ENCODE measurements at regions not wholly inside any gene's neighbourhood (a gene's known extent, or its start where the extent isn't known, plus 50 kb on each side); places are given as distances from the start of the nearest gene placed in this dataset.

- ChIA-PET CTCF (ENCODE audit: low intra/inter-chr PET ratio, low total read pairs) (no interaction called here), POLR2A (no interaction called here)
- H3K4me3 ChIP-seq (replicated peaks in 1 of 3; ENCODE audit: insufficient read depth in 1 of 3, low read depth in 2 of 3, low read length in 3 of 3), result no peak overlapping the region
- no peaks in the 10 kb centered on the region for H3K36me3 ChIP-seq (replicated peaks in 1 of 2; ENCODE audit: control insufficient read depth in 1 of 2, insufficient read depth in 2 of 2, low read length in 2 of 2)
- WGBS (ENCODE audit: low lambda C conversion rate), result 41% methylated on average over 2 of the region's 2 CpGs
- no peak overlapping the region for H3K4me2 ChIP-seq (ENCODE audit: low read depth, low read length)
- H3K27ac ChIP-seq (ENCODE audit: extremely low read length, insufficient read depth, low read length), result no peak overlapping the region
- TF ChIP-seq FOXK2 (IDR thresholded peaks at IDR 0.05), result no peak
- TF ChIP-seq KAT8 (CRISPR knock-in tag; IDR thresholded peaks at IDR 0.05), result no peak
- TF ChIP-seq CEBPB (IDR thresholded peaks at IDR 0.05; ENCODE audit: borderline replicate concordance, low read depth, low read length), result 0 out of 2 replicates have a peak, but pooled peaks have one; percentile 16
- no peaks in the 10 kb centered on the region for H4K20me1 ChIP-seq (ENCODE audit: insufficient read depth, low read length)
- in situ Hi-C loops (cut with HindIII; ENCODE audit: extremely low pct_ligation_motif_present, low pct_unique_long_range_greater_than_20kb) (no loop called here), intact Hi-C loops (cut with micrococcal nuclease; ENCODE audit: unreplicated experiment) (no loop called here)
- no peaks in the 10 kb centered on the region; a peak in 1 of 5 replicates for H3K27me3 ChIP-seq (ENCODE audit: control insufficient read depth in 1 of 2, insufficient read depth in 2 of 2, low read length in 2 of 2)
- FAIRE-seq (no peak), DNase-seq (ENCODE audit: low spot score) (no peak), ATAC-seq (no peak)
- no peaks in the 10 kb centered on the region for H3K4me1 ChIP-seq (ENCODE audit: insufficient read depth, low read length)
- BruUV-seq (replicated peaks), result no TSS peak
- no peak overlapping the region for H3K9ac ChIP-seq (ENCODE audit: insufficient read depth, low read depth, low read length)
- peaks cover 62% of the 10 kb centered on the region for H3K9me3 ChIP-seq (ENCODE audit: low read length)
- H3K79me2 ChIP-seq (ENCODE audit: insufficient read depth, low read length), result no peaks in the 10 kb centered on the region
- H2AFZ ChIP-seq (ENCODE audit: low read length), result no peak overlapping the region
These were observed 1221.6 kb downstream of the MAT2B start for GRCh38 chr5:164727012-164727411.

DNA sequence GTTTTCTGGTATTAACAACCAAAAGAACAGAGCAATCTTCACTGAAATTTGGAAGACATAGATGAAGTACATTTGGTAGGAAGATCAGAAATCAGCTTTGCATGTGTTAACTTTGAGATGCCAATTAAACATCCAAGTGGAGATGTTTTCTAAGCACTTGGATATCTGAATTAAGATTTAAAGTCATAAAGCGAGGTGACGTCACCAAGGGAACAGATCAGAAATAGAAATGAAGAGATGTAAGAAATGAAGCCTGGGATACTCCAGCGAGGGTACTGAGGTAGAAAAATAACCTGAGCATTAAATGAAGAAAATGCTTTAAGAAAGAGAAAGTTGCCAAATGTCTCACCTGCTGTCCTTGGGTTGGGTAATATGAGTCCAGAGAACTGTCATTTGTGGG lies 1223.3 kb downstream of the MAT2B start:
- in situ Hi-C loops (cut with HindIII; ENCODE audit: extremely low pct_ligation_motif_present, low pct_unique_long_range_greater_than_20kb), result no loop called here

More for the DNA sequence above, 1223.3 kb downstream of the MAT2B start:
- ATAC-seq (no peak), FAIRE-seq (no peak), DNase-seq (ENCODE audit: low spot score) (no peak)
- no peaks in the 10 kb centered on the region for H3K79me2 ChIP-seq (ENCODE audit: insufficient read depth, low read length)
- no peaks in the 10 kb centered on the region for H4K20me1 ChIP-seq (ENCODE audit: insufficient read depth, low read length)
- WGBS (ENCODE audit: low lambda C conversion rate), result 2% methylated on average over 3 of the region's 3 CpGs
- intact Hi-C loops (cut with micrococcal nuclease; ENCODE audit: unreplicated experiment), result no loop called here
- H3K27ac ChIP-seq (ENCODE audit: extremely low read length, insufficient read depth, low read length), result no peak overlapping the region
- H3K36me3 ChIP-seq (replicated peaks in 1 of 2; ENCODE audit: control insufficient read depth in 1 of 2, insufficient read depth in 2 of 2, low read length in 2 of 2), result no peaks in the 10 kb centered on the region
- no peak overlapping the region for H2AFZ ChIP-seq (ENCODE audit: low read length)
- TF ChIP-seq ATF7 (IDR thresholded peaks at IDR 0.05) (peak; percentile 94), ATF7 (CRISPR knock-in tag; IDR thresholded peaks at IDR 0.05) (no peak), ZNF383 (CRISPR knock-in tag; IDR thresholded peaks at IDR 0.05; ENCODE audit: borderline replicate concordance) (no peak), CREB1 (IDR thresholded peaks at IDR 0.05) (peak; percentile 92), CREB1 (CRISPR knock-in tag; IDR thresholded peaks at IDR 0.05) (no peak)
- H3K9me3 ChIP-seq (ENCODE audit: low read length), result peaks cover 73% of the 10 kb centered on the region
- BruUV-seq (replicated peaks), result no TSS peak
- no peak overlapping the region for H3K4me3 ChIP-seq (replicated peaks in 1 of 3; ENCODE audit: insufficient read depth in 1 of 3, low read depth in 2 of 3, low read length in 3 of 3)
- ChIA-PET CTCF (ENCODE audit: low intra/inter-chr PET ratio, low total read pairs) (no interaction called here), POLR2A (no interaction called here)
- no peak overlapping the region for H3K9ac ChIP-seq (ENCODE audit: insufficient read depth, low read depth, low read length)
- no peaks in the 10 kb centered on the region for H3K4me1 ChIP-seq (ENCODE audit: insufficient read depth, low read length)
- H3K4me2 ChIP-seq (ENCODE audit: low read depth, low read length), result no peak overlapping the region
- no peaks in the 10 kb centered on the region; a peak in 1 of 5 replicates for H3K27me3 ChIP-seq (ENCODE audit: control insufficient read depth in 1 of 2, insufficient read depth in 2 of 2, low read length in 2 of 2)
